ENCODE measurements at regions not wholly inside any gene's neighbourhood (a gene's known extent, or its start where the extent isn't known, plus 50 kb on each side); places are given as distances from the start of the nearest gene placed in this dataset.

GRCh38 chr15:97817276-97817890 lies 143.1 kb upstream of the ARRDC4 start:
- TF ChIP-seq CTCF (IDR thresholded peaks at IDR 0.05; ENCODE audit: low read length) (no peak), EZH2 (optimal IDR thresholded peaks at IDR 0.05; ENCODE audit: low read depth, low read length) (no peak)

Data from MM.1S (cell line).